HG02973 (cell line): ENCODE measurements at regions not wholly inside any gene's neighbourhood (a gene's known extent, or its start where the extent isn't known, plus 50 kb on each side); places are given as distances from the start of the nearest gene placed in this dataset.
A peak's percentile ranks its signal among the peaks of the same experiment; 100 is the strongest.

Source experiments
- ATAC-seq: cut with Tn5 transposase; IDR thresholded peaks from one replicate; pipeline ENCODE4 v1.9.1; 2021; ENCODE audit warnings: moderate library complexity; ENCODE audit not compliant: unreplicated experiment

- no peak for ATAC-seq
Observed at GRCh38 chr1:82861749-82862148, 1061.0 kb downstream of the ADGRL2 start.

GRCh38 chr1:82858031-82858430 is 1057.3 kb downstream of the ADGRL2 start:
- ATAC-seq, result no peak

GRCh38 chr1:82849460-82849859 is 1048.7 kb downstream of the ADGRL2 start:
- no peak for ATAC-seq

- ATAC-seq, result no peak
Observed at GRCh38 chr1:82848043-82848442, 1047.3 kb downstream of the ADGRL2 start.

GRCh38 chr1:82845866-82846265 is 1045.1 kb downstream of the ADGRL2 start:
- ATAC-seq, result no peak

GRCh38 chr1:82844911-82845827 is 1044.4 kb downstream of the ADGRL2 start:
- ATAC-seq, result no peak

- ATAC-seq, result no peak
Observed at GRCh38 chr1:82844447-82844846, 1043.7 kb downstream of the ADGRL2 start.

GRCh38 chr1:82843876-82844275 is 1043.1 kb downstream of the ADGRL2 start:
- ATAC-seq, result no peak

GRCh38 chr1:82840192-82840591 is 1039.5 kb downstream of the ADGRL2 start:
- ATAC-seq, result no peak

- ATAC-seq, result no peak
Observed at GRCh38 chr1:82837766-82838465, 1037.2 kb downstream of the ADGRL2 start.

- no peak for ATAC-seq
Observed at GRCh38 chr1:82836973-82837680, 1036.4 kb downstream of the ADGRL2 start.

GRCh38 chr1:82836213-82836972 is 1035.7 kb downstream of the ADGRL2 start:
- ATAC-seq, result no peak

GRCh38 chr1:82830690-82831380 is 1030.1 kb downstream of the ADGRL2 start:
- ATAC-seq, result no peak

GRCh38 chr1:82829527-82829926 is 1028.8 kb downstream of the ADGRL2 start:
- ATAC-seq, result no peak

GRCh38 chr1:82823876-82824275 is 1023.1 kb downstream of the ADGRL2 start:
- no peak for ATAC-seq

GRCh38 chr1:82820816-82821215 is 1020.1 kb downstream of the ADGRL2 start:
- ATAC-seq, result no peak

GRCh38 chr1:82819234-82819633 is 1018.5 kb downstream of the ADGRL2 start:
- peak; percentile 73 for ATAC-seq

- no peak for ATAC-seq
Observed at GRCh38 chr1:82818586-82818985, 1017.9 kb downstream of the ADGRL2 start.

- ATAC-seq, result no peak
Observed at GRCh38 chr1:82813386-82813785, 1012.7 kb downstream of the ADGRL2 start.

GRCh38 chr1:82810601-82811000 is 1009.9 kb downstream of the ADGRL2 start:
- no peak for ATAC-seq
